ENCODE measurements at regions not wholly inside any gene's neighbourhood (a gene's known extent, or its start where the extent isn't known, plus 50 kb on each side); places are given as distances from the start of the nearest gene placed in this dataset.

DNA sequence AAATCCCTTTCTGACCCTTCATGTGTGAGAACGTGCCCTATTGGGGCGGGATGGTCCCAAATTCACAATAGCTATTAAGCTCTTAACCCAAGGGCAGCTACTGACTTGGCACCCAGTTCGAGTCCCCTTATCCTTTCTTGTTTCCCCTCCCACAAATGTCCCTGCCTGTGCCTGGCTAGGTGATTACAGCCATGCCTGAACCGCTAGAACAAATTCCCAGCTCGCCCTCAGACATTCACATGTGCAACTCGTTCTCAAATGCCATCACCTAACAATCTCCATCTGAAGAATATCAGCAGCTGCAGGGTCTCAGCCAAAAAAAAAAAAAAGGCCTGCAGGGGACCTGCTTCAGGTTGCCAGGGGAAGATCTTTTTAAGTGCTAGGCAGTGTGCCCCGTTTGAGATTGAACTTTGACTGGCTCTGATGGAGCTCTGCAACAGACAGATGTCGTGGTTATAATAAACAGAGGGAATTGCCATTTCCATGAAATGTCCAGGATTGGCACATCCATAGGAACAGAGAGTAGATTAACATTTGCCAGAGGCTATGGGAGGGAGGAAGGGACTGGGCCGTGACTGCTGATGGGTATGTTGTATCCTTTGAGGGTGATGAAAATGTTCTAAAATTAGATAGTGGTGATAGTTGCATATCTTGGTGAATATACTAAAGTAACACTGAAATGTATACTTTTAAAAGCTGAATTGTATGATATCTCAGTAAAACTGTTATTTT, 347.2 kb upstream of the WWC1 start:
- no peak for DNase-seq (ENCODE audit: low read depth)

DNA sequence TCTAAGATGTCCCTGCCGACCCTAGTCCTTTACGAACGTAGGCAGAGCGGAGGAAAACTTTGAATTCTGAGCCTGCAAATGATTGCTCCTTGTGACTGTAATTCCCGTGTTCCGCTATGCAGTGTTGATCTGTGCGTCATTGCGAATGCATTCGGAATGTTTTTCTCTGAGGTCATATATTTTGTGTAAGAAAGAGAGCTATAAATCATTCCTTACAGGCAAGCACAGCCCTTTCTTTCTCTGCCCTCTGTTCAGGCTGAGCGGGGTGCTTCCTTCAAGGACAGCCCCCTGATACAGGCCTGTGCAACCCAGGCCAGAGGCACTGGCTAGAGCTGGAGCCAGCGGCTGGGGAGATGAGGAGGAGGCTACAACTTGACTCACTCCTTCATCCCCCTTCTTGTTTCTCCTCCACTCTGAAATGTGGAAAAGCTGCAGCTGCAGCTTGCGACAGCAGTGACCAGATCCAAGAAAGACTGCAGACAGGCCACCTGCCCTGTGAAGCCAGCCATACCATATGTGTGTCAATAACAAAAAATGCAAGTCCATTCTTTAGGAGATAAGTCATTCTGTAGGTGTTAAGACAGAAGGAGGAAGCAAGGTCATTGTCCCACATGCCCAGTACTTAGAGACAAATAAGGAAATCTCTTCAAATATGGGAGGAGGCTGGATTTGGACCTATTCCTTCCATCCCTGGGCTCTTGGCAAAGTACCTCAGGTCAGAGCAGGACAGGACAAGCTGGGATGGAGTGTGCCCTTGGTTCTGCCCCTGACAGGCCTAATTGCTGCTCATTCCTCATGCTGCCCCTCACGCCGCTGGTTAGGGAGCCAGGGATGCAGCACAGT, 345.7 kb upstream of the WWC1 start:
- no peak for DNase-seq (ENCODE audit: low read depth)

DNA sequence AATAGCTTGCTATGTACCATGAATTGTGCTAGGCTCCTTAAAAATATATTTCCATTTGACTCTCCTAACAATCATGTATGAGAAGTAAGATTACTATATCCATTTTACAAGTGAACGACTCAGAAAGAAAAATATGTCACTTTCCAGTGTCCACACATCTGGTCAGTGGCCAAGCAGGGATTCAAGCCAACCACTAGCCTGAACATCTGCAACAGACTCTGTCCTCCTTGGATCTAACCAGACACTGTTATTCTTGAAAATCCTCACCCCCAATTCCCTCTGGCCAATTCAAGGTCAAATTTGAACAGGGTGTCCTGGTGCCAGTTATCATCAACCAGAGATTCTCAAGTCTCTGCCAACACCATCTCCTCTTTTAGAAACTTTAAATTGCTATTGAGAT, 344.1 kb upstream of the WWC1 start:
- DNase-seq (ENCODE audit: low read depth): no peak

DNA sequence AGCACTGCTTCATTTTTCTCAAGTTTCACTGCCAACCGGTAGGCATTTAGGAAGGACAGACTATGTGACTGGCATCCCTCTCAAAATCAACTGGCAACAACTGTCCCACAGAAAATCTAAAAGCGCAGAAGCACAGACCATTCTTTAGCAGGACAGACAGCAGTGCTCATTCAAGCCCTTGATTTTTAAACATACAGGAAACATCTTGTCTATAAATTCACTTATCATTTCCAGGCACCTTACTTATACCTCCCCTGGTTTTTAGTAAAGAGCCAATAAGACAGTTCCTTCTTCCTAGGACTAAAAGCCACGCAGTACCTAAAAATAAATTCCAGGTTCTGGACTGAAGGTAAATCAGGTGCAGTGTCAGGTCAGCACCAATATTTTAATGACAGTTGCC, 343.2 kb upstream of the WWC1 start:
- DNase-seq (ENCODE audit: low read depth): no peak

DNA sequence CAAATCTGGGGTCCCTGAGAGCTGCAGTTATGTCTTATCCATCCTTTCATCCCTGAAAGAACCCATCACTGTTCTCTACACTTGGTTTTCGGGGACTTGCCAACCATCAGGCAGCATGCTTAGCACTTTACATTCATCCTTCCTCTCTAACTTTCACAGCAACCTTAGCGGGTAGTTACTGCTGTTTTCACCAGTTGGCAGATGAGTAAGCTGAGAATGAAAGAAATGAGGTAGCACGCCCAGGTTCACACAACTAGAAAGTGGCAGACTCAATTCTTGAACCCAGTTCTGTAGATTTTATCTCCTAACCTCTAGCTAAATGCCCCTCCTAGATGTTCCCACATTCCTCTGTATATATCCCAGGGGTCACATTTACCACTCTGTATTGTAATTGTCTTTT, 342.0 kb upstream of the WWC1 start:
- DNase-seq (ENCODE audit: low read depth): no peak

DNA sequence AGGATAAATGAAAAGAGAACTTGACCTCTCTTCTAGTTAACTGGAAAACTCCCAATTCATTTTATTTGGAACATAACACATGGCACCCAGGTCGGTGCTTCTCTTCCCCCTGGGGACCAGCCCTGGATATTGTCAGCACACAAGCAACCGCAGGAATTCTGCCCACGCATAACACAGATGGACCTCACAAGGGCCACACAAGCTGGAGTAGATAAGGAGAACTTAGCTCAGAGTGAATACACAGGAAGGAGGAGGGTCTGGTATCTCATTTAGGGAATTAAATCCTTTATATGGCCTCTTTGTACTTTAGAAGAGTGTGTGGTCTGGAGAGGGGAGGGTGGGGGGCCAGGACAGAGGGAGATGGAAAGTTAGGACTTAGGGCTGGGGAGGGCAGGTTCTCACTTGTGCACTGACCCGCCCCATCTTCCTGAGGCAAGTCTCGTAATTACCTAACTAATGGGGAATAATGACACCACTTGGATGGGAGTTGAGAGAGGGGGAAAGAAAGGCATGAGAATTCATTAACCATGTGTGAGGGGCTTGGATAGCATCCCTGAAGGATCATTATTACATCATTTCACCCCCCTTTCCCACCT, 341.2 kb upstream of the WWC1 start:
- DNase-seq (ENCODE audit: low read depth): peak; percentile 32

DNA sequence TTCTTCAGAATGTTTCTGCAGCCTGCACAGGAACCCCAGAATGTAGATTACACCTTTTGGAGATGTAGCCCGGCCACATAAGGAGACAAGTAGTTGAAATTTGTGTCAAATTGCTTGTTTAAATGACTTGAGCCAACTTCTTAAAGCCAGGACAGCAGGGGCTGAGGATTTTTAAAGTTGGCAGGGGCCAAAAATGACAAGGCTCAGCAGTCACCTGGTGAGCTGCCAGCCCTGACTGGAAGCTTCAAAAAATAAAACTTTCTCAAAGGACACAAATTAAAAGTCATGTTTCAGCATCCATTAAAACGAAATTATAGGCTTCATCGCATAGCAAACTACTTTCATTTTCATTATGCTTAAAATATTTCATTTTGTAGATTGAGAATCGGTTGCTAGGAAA, 340.3 kb upstream of the WWC1 start:
- DNase-seq (ENCODE audit: low read depth): no peak

DNA sequence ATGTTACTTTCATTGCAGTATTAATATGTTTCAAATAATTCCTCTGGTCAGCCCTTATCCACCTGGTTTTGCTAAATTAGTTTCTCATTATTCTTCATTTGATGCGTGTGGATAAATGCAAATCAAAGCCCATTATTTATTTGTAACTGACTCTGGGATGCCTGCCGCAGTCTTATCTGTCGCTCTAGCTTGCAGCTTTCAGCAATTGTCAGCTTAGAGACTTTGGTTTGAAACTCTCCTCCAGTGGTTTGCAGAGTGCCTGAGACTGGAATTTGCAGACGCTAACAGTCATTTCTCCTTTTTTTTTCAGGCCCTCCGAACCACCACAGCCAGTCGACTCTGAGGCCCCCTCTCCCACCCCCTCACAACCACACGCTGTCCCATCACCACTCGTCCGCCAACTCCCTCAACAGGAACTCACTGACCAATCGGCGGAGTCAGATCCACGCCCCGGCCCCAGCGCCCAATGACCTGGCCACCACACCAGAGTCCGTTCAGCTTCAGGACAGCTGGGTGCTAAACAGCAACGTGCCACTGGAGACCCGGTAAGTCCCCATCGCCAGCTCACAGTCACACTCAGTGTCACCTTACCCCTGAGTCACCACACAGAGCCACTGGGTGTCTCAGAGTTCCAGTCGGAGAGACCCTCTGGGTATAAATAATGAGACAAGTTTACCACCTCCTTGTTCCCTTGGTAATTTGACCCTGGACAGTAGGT, 339.0 kb upstream of the WWC1 start:
- DNase-seq (ENCODE audit: low read depth): peak; percentile 52

DNA sequence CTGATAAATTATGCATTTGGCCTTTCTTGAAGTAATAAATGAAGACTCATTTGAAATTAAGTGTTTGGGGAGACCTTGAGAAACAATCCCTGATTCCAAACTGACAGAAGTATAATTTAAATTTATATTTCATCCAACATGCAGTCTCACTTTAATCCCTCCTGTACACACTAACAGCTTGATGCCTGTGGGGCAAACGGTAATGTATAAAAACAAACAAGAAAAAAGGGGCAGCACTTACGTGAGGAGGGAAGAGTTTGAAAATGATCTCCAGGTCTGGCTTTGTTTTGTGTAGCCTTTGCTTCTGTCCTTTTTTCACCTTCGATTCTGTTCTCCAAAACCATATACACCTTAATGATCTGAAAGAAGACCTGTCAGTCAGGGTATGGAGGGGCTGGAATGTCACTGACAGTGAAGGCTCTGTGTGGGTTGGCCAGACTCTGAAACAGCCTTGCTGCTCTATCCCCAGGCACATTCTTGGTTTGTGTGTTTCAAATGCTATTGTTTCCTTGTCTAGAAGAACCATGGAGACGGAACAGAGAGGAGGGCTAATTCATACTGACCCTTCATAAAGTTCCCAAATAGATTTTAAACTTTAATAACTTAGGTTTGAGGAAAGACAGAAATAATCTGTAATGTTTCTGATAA, 338.2 kb upstream of the WWC1 start:
- no peak for DNase-seq (ENCODE audit: low read depth)

DNA sequence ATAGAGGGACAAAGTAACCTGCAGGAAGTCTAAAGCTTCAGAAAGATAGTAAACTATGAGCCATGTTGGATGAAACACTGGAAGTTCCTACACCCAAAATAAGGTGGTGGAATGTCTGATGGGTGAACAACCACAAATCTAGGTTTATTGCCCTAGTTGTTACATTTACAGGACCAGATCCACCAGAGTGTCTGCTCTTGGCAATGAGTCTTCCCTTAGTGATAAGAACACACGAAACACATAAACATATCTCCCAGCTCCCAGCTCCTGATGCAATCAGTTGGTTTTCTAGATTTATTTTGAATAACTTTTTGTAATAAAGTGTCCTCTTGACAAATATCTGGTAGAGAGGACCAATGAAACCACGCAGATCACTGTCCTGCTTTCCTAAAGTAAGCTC, 329.7 kb upstream of the WWC1 start:
- no peak for DNase-seq (ENCODE audit: low read depth)

DNA sequence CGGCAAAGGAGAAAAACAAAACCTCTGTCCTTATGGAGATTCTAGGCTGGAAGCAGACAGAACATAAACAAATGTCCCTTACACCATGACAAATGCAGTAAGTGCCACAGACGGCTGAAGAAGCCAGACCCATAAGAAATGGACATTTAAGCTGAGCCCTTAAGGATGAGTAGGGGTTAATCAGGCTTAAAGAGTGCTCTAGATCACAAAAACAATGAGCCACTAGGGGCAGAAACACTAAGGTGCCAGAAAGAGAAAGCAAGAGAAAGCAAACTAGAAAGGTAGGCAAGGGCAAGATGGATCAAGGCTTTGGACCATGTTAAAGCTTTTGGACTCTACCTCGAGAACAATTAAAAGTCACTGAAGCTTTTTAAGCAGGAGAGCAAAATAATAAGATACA, 326.9 kb upstream of the WWC1 start:
- no peak for DNase-seq (ENCODE audit: low read depth)

DNA sequence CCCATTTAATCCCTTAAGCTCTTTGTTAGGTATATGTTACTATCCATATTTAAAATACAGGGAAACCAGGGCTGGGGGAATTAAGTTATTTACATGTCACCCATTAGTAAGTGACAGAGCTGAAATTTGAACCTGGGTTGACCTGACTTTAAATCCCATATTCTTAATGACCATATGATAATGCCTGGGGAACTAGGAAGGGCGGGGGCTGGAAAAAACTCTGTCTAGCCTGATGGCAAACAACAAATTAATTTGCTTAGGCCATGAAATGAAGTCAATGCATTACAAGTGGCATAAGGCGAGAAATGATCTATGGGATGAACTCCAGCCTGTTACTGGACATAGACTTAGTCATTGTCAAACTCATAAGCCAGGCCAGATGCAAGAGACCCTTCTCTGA, 325.7 kb upstream of the WWC1 start:
- DNase-seq (ENCODE audit: low read depth): no peak

DNA sequence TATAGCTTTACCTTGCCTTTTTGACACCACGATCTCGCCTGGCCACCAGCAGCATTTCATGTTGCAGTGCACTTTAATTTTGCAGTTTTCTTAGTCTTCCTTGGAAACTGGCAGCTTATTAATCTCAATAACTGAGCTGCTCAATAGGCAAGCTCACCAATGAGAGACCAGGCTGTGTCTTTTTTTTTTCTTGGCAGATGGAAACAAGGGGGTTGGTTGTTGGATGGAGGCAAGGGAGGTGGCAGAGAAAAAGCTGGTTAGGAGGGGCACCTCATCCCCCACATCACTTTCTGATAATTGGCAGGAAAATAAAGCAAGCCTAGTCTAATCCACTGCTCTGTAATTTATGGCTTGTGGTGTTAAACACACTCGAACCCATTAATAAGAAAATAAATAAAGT, 324.5 kb upstream of the WWC1 start:
- no peak for DNase-seq (ENCODE audit: low read depth)

DNA sequence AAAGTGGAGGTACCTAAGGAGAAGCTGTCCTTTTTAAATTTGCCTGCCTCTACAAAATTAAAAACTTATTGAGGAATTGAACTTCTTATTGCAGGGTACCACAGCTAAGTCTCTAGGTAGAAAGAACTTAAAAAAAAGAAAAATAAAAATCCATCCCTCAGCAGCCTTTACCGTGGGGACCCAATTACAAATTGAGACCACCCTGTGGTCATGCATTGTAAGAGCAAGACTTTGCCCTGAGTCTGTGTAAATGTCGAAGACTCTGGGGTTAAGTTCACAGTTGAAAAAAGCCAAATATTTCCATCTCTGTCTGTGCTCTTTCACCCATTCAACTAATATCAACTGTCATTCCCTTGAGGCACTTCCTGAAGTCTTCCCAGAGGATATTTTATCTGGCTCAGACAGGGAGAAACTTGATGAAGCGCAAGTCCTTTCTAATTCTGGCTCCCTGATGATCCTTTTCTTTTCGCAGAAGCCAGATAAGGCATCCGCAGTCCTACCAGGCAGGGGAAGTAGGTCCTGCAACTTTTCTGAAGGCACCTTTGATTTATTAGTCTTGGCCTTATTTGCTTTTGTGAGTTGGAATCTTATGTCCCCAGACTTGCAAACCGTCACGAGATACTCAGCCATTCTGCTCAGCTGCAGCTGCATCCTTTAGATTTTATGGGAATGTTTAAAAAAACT, 323.8 kb upstream of the WWC1 start:
- DNase-seq (ENCODE audit: low read depth): no peak

DNA sequence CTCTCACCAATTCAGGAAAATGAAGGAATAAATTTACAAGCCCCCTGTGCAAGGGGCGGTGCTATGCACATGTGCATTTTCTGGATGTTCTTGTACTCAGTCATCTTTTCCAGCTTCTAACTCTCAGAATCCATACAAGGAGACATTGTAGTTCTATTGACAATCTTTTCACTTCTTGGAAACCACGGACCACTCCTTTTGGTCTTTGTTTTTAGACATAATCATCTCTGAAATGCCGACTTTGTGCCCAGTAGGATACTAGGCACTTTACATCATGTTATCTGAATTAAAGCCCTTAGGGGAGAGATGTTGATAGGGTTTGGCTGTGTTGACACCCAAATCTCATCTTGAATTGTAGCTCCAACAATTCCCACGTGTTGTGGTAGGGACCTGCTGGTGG, 322.6 kb upstream of the WWC1 start:
- no peak for DNase-seq (ENCODE audit: low read depth)

DNA sequence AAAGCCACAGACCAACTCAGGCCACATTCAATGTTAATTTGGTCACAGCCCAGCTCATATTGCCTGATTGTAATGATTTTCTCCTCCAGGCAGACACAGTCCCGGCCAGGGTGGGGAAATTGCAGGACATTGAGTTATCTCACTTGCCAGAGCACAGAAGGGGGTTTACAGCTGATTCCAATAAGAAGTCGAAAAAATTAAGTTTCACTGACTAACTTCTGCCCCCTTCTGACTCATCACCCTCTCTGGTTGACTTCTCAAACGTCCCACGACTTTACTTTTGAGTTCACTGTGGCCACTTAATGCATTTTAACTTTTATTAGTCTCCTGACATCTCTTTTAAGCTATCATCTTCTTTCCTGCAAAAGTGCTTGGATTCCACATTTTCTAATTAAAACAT, 321.4 kb upstream of the WWC1 start:
- no peak for DNase-seq (ENCODE audit: low read depth)

DNA sequence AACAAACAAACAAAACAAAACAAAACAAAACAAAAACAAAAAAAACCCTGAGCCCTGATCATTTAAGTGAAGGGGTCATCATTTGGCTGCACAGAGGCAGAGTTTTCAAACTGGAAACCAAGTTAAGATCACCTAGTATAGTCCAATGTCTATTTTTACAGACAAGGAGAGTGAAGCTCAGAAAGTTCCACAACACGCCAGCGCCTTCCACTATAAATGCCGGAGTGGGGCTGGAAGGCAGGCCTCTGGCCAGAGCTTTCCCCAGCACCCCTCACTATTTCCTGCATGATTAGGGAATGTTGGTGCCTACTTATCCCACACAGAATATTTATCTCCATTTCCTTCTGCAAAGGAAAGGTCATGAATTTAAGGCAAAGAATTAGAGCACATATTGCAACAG, 319.7 kb upstream of the WWC1 start:
- DNase-seq (ENCODE audit: low read depth): no peak

DNA sequence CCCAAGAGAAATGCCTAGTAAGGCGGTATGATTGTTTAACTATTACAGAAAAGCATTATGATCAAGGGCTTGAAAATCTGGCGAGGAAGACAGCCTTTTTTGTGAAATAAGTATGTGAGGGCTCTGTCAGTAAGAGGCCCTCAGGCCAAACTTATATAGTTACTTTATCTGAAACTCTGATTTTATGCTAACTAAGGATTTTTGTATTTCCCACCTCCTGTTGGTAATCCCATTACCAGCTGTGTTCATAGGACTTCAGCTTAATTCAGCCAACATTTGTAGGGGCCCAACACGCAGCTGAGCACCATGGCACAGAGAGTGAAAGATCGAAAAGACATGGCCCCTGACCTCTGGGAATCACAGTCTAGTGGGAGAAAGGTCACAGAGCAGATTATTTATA, 318.3 kb upstream of the WWC1 start:
- no peak for DNase-seq (ENCODE audit: low read depth)

DNA sequence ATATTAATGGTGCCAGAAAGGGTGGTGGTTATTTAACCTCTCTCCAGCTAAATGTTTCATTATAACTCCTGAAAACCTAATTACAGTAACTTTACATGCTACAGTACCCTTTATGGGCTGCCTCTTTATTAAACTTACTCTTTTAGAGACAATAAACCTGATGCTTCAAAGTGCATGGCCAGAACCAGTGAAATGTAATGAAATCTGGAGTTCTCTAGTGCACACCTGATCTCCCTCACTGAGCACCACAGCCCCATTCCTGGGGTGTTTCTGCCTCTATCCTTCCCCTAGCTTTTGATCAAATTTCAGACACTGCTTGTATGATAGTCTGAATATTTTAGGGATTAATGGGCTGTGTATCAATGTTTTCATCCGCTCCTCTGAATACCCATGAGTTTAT, 306.5 kb upstream of the WWC1 start:
- DNase-seq (ENCODE audit: low read depth): no peak

DNA sequence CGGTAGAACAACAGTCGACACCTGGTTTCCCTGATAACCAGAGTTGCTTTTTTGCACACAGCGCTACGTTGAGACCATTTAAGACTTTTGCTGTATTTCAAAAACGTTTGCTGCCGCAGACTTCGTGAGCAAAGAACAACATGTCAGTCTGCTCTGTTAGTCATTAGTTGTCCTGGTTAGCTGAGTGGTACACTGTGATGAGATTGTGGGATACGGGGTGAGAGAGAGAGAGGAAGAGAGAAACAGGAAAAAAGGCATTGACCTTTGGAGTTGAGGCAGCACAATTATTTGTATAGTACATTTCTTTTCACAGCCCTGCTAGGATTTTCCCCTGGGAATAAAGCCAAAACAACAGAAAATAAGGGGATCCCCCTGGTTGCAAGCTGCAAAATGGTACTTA, 306.1 kb upstream of the WWC1 start:
- DNase-seq (ENCODE audit: low read depth): no peak

All from myocyte (in vitro differentiated cells).